Tibial nerve (tissue), 4 donors: ENCODE measurements at regions not wholly inside any gene's neighbourhood (a gene's known extent, or its start where the extent isn't known, plus 50 kb on each side); places are given as distances from the start of the nearest gene placed in this dataset.

Experiments
- CTCF ChIP-seq, 5 experiments: fragments of 200-600 bp in 3 of 5; fragments of 450-650 bp in 2 of 5; sonication (generic) in 3 of 5; IDR thresholded peaks; one replicate each; pipeline ENCODE4 v1.5.1; 2016 to 2019; ENCODE audit warnings: antibody characterized with exemption in 5 of 5, mild to moderate bottlenecking in 3 of 5, moderate library complexity in 2 of 5
- EP300 ChIP-seq, 2 donors: sonication (generic); formaldehyde crosslinking; IDR thresholded peaks; one replicate each; pipeline ENCODE4 v1.6.1; 2017; ENCODE audit warnings: antibody characterized with exemption in 2 of 2, mild to moderate bottlenecking in 1 of 2

- TF ChIP-seq CTCF (IDR thresholded peaks at IDR 0.05) (no peak), EP300 (IDR thresholded peaks at IDR 0.05) (no peak)
Observed at GRCh38 chr3:56930706-56931105, 129.0 kb upstream of the ARHGEF3 start.
